Nephron progenitor cell (in vitro differentiated cells): ENCODE measurements at regions not wholly inside any gene's neighbourhood (a gene's known extent, or its start where the extent isn't known, plus 50 kb on each side); places are given as distances from the start of the nearest gene placed in this dataset.
A peak's percentile ranks its signal among the peaks of the same experiment; 100 is the strongest.

Source experiments
- DNase-seq: peaks from one replicate; pipeline ENCODE4 v3.0.0; 2021
- H3K27ac Mint-ChIP-seq: 2 replicates; pipeline ENCODE4 v1.8.0; 2021; ENCODE audit warnings: mild to moderate bottlenecking, moderate library complexity, mixed read lengths
- H3K27me3 Mint-ChIP-seq: 2 replicates; pipeline ENCODE4 v1.8.0; 2021; ENCODE audit warnings: mild to moderate bottlenecking, low read depth, mixed read lengths; ENCODE audit not compliant: poor library complexity
- H3K36me3 Mint-ChIP-seq: 2 replicates; pipeline ENCODE4 v1.8.0; 2021; ENCODE audit warnings: low read depth, mixed read lengths
- H3K4me1 Mint-ChIP-seq: 2 replicates; pipeline ENCODE4 v1.8.0; 2021; ENCODE audit warnings: mixed read lengths
- H3K4me3 Mint-ChIP-seq: 2 replicates; pipeline ENCODE4 v1.8.0; 2021; ENCODE audit warnings: mild to moderate bottlenecking, moderate library complexity, mixed read lengths
- H3K9me3 Mint-ChIP-seq: 2 replicates; pipeline ENCODE4 v1.8.0; 2021; ENCODE audit warnings: mild to moderate bottlenecking, moderate library complexity, mixed read lengths
- TF ChIP-seq, protein P1 (sequence below): fragments of 200-600 bp; sonication (generic); IDR thresholded peaks from 2 replicates; pipeline ENCODE4 v1.5.0; 2021; ENCODE audit warnings: antibody characterized with exemption

DNA sequence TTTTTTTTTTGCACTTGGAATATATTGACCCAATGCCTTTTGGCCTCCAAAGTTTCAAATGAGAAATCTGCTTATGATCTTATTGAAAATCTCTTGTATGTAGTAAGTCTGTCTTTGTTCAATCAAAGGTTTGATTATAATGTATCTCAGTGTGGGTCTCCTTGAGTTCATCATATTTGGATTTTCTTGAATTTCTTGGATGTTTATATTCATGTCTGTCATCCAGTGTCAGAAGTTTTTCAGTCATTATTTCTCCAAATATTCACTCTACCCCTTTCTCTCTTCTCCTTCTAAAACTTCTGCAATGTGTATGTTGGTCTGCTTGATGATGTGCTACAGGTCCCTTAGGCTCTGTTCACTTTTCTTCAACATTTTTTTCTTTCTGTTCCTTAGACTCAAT, 95.9 kb upstream of the PTPRK start:
- H3K4me1 Mint-ChIP-seq, result peaks cover 12% of the 10 kb centered on the region
- no peak overlapping the region for H3K27ac Mint-ChIP-seq
- TF ChIP-seq, protein P1, sequence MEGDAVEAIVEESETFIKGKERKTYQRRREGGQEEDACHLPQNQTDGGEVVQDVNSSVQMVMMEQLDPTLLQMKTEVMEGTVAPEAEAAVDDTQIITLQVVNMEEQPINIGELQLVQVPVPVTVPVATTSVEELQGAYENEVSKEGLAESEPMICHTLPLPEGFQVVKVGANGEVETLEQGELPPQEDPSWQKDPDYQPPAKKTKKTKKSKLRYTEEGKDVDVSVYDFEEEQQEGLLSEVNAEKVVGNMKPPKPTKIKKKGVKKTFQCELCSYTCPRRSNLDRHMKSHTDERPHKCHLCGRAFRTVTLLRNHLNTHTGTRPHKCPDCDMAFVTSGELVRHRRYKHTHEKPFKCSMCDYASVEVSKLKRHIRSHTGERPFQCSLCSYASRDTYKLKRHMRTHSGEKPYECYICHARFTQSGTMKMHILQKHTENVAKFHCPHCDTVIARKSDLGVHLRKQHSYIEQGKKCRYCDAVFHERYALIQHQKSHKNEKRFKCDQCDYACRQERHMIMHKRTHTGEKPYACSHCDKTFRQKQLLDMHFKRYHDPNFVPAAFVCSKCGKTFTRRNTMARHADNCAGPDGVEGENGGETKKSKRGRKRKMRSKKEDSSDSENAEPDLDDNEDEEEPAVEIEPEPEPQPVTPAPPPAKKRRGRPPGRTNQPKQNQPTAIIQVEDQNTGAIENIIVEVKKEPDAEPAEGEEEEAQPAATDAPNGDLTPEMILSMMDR, result no peak
- H3K27me3 Mint-ChIP-seq, result no peaks in the 10 kb centered on the region
- no peak overlapping the region for H3K4me3 Mint-ChIP-seq
- H3K36me3 Mint-ChIP-seq, result no peaks in the 10 kb centered on the region
- no peak for DNase-seq
- peaks cover 24% of the 10 kb centered on the region for H3K9me3 Mint-ChIP-seq

DNA sequence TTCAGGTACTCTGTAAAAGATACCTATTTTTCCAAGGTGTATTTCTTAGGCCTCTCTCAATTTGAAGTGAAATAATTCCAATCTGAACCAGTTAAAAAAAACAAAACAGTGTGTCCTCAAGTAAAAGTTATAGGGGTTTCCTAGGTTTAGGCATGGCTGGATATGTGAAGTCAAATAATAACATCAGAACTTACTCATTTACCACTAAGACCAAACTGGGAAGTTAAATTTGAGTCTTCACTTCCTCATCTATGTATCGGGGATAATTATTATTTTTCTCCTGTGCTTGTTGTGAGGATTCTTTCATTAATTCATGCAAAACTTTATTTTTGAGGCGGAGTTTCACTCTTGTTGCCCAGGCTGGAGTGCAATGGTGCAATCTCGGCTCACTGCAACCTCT, 86.2 kb upstream of the PTPRK start:
- no peaks in the 10 kb centered on the region for H3K36me3 Mint-ChIP-seq
- no peak overlapping the region for H3K27ac Mint-ChIP-seq
- TF ChIP-seq, protein P1, result no peak
- no peaks in the 10 kb centered on the region for H3K27me3 Mint-ChIP-seq
- H3K4me3 Mint-ChIP-seq, result no peak overlapping the region
- no peaks in the 10 kb centered on the region for H3K4me1 Mint-ChIP-seq
- H3K9me3 Mint-ChIP-seq, result no peaks in the 10 kb centered on the region
- no peak for DNase-seq

DNA sequence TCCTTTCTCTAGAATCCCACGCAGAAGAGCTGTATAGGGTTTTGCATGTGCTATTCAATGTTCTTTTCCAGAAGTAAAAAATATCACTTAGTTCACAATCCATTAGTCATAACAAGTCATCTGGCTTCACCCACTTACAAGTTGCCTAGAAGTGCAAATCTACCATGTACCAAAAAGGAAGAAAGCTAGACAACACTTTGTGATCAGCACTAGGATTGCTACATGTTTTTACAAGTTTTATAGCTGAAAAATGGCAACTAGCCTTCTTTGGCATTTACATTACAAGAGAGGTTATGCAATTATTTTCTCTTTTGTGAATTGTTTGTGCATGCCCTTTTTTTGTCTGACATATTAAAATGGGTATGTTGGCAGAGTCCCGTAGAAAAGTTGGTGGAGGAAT, 85.6 kb upstream of the PTPRK start:
- Mint-ChIP-seq H3K4me3 (no peak overlapping the region), H3K27me3 (no peaks in the 10 kb centered on the region), H3K4me1 (no peaks in the 10 kb centered on the region), H3K9me3 (no peaks in the 10 kb centered on the region), H3K36me3 (no peaks in the 10 kb centered on the region), H3K27ac (no peak overlapping the region)
- TF ChIP-seq, protein P1, result no peak
- no peak for DNase-seq

DNA sequence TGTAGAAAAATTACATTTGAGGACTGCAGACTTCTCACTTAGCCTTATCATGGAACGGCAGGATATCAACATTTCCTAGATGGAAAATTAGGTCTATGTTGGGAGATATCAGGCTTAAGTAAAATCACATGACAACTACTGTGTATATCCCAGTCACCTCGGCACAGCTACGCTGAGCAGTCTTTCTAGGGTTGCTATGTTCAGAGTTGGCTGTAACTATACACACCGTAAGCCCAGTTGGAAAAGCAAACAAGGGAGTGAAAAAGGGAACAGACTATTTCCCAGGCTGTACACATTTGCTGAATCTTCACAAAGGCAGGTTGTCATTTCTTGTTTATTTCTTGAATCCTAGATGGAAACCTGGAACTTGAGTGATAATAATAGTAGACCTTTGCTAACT, 80.7 kb upstream of the PTPRK start:
- Mint-ChIP-seq H3K4me1 (peaks cover 9% of the 10 kb centered on the region), H3K36me3 (no peaks in the 10 kb centered on the region), H3K9me3 (no peaks in the 10 kb centered on the region), H3K27ac (peak overlapping the region; percentile 49), H3K4me3 (no peak overlapping the region), H3K27me3 (no peaks in the 10 kb centered on the region)
- TF ChIP-seq, protein P1, result no peak
- DNase-seq, result no peak

DNA sequence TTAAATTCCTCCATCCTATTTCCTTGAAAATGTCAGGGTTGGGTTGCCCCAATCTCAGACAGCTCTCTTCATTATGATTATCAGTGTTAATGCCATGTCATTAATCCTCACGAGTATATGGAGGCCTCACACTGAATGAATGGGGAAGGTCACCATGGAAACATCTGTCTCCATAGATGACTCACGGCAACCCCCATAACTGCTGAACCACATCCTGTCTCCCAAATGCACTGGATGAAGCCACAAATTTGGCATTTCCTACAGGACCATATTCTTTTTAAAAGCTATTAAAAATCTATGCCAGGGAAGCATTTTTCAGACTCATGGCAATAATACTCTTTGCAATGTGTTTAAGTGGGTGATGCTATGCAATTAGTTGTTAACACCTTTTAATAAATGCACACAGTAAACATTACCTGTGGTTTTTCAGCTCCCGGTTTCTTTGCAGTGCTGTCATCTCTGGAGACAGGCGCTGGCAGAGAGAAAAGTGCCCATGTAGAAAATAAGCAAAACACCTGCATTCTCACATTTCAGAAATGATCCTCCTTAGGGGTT, 80.1 kb upstream of the PTPRK start:
- H3K27me3 Mint-ChIP-seq, result no peaks in the 10 kb centered on the region
- H3K36me3 Mint-ChIP-seq, result no peaks in the 10 kb centered on the region
- H3K9me3 Mint-ChIP-seq, result no peaks in the 10 kb centered on the region
- H3K4me1 Mint-ChIP-seq, result peaks cover 9% of the 10 kb centered on the region
- no peak overlapping the region for H3K27ac Mint-ChIP-seq
- H3K4me3 Mint-ChIP-seq, result no peak overlapping the region
- DNase-seq, result no peak
- TF ChIP-seq, protein P1, result no peak

DNA sequence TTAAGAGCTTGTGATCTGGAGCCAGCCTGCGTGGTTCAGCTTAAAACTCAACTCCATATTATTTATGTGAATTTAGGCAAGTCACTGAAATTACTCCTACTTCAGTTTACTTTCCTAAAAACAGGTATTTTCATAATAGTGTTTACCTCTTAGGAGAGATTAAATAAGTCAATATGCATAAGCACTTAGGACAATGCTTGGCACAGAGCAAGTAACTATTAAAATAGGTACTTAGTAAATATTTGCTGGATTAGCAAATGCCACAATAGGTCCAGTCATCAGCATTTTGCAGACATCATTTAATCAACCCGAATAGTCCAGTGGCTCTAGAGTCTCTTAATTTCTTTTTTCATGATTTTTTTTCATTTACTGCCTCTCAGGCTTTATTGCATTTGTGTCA, 78.6 kb upstream of the PTPRK start:
- Mint-ChIP-seq H3K27ac (no peak overlapping the region), H3K4me3 (no peak overlapping the region), H3K27me3 (no peaks in the 10 kb centered on the region), H3K9me3 (no peaks in the 10 kb centered on the region), H3K4me1 (peaks cover 9% of the 10 kb centered on the region), H3K36me3 (no peaks in the 10 kb centered on the region)
- no peak for DNase-seq
- TF ChIP-seq, protein P1, result no peak
